WTC11 (cell line): ENCODE measurements at regions not wholly inside any gene's neighbourhood (a gene's known extent, or its start where the extent isn't known, plus 50 kb on each side); places are given as distances from the start of the nearest gene placed in this dataset.

ENCODE experiments used
- ATAC-seq: fragments of 200-7000 bp; cut with Tn5 transposase; 2 replicates; pipeline ENCODE4 v1.10.0; 2021; ENCODE audit warnings: mild to moderate bottlenecking, moderate library complexity
- CTCF ChIA-PET: fragments of 300-600 bp; sonication (Branson Sonifier 250); formaldehyde crosslinking; loops from one replicate; lab custom pipeline; 2021; ENCODE audit warnings: antibody characterized with exemption; lab: Charles Lee
- POLR2A ChIA-PET: fragments of 350-600 bp; sonication (Branson Sonifier 250); formaldehyde crosslinking; loops from one replicate; lab custom pipeline; 2021; ENCODE audit warnings: antibody characterized with exemption; lab: Charles Lee
- DNase-seq: peaks from one replicate; pipeline ENCODE4 v3.0.0; 2021; ENCODE audit warnings: low spot score
- H3K27ac Mint-ChIP-seq: 2 replicates; pipeline ENCODE4 v1.8.0; 2021; ENCODE audit warnings: mixed read lengths
- H3K27me3 Mint-ChIP-seq: 2 replicates; pipeline ENCODE4 v1.8.0; 2021; ENCODE audit warnings: low read depth, mild to moderate bottlenecking, moderate library complexity, mixed read lengths
- H3K36me3 Mint-ChIP-seq: 2 replicates; pipeline ENCODE4 v1.8.0; 2021; ENCODE audit warnings: mixed read lengths
- H3K4me1 Mint-ChIP-seq: 2 replicates; pipeline ENCODE4 v1.8.0; 2022; ENCODE audit warnings: mixed read lengths
- H3K4me3 Mint-ChIP-seq: 2 replicates; pipeline ENCODE4 v1.8.0; 2021; ENCODE audit warnings: mild to moderate bottlenecking, moderate library complexity, mixed read lengths
- H3K9me3 Mint-ChIP-seq: 2 replicates; pipeline ENCODE4 v1.8.0; 2021; ENCODE audit warnings: mixed read lengths
- CBFB ChIP-seq: sonication (generic); formaldehyde crosslinking; IDR thresholded peaks from 2 replicates; pipeline ENCODE4 v1.8.1; 2022; ENCODE audit warnings: mild to moderate bottlenecking, low read depth, missing genetic modification reagents
- ELF4 ChIP-seq: sonication (generic); formaldehyde crosslinking; IDR thresholded peaks from 2 replicates; pipeline ENCODE4 v1.8.1; 2022; ENCODE audit warnings: low read depth, mild to moderate bottlenecking, moderate library complexity, missing genetic modification reagents
- EMX1 ChIP-seq: fragments of 250-450 bp; sonication (Bioruptor Pico); IDR thresholded peaks from 2 replicates; pipeline ENCODE4 v1.8.0; 2021; ENCODE audit warnings: mild to moderate bottlenecking
- GRHL2 ChIP-seq: fragments of 250-450 bp; sonication (Bioruptor Pico); IDR thresholded peaks from 2 replicates; pipeline ENCODE4 v1.8.0; 2022; ENCODE audit warnings: mild to moderate bottlenecking, moderate library complexity; ENCODE audit not compliant: insufficient replicate concordance, severe bottlenecking
- JAZF1 ChIP-seq: fragments of 250-450 bp; sonication (Bioruptor Pico); IDR thresholded peaks from 2 replicates; pipeline ENCODE4 v1.9.0; 2021; ENCODE audit warnings: moderate library complexity, mild to moderate bottlenecking, inconsistent platforms
- JUN ChIP-seq: sonication (generic); formaldehyde crosslinking; IDR thresholded peaks from 2 replicates; pipeline ENCODE4 v1.8.0; 2023; ENCODE audit warnings: mild to moderate bottlenecking, missing genetic modification reagents
- KAT7 ChIP-seq: sonication (generic); formaldehyde crosslinking; IDR thresholded peaks from 2 replicates; pipeline ENCODE4 v1.8.1; 2023; ENCODE audit warnings: missing genetic modification reagents, mild to moderate bottlenecking, borderline replicate concordance
- MXD4 ChIP-seq: fragments of 250-450 bp; sonication (Bioruptor Pico); IDR thresholded peaks from 2 replicates; pipeline ENCODE4 v1.8.0; 2021; ENCODE audit warnings: mild to moderate bottlenecking, moderate library complexity, borderline replicate concordance
- NFATC4 ChIP-seq: fragments of 250-450 bp; sonication (Bioruptor Pico); IDR thresholded peaks from 2 replicates; pipeline ENCODE4 v1.9.0; 2021; ENCODE audit warnings: mild to moderate bottlenecking
- NFE2L1 ChIP-seq: sonication (generic); formaldehyde crosslinking; IDR thresholded peaks from 2 replicates; pipeline ENCODE4 v1.8.1; 2023; ENCODE audit warnings: missing genetic modification reagents
- NR2C2 ChIP-seq: sonication (generic); formaldehyde crosslinking; IDR thresholded peaks from 2 replicates; pipeline ENCODE4 v1.8.0; 2022; ENCODE audit warnings: mild to moderate bottlenecking, missing genetic modification reagents
- NR3C1 ChIP-seq: sonication (generic); formaldehyde crosslinking; conservative IDR thresholded peaks from 2 replicates; pipeline ENCODE4 v1.8.1; 2023; ENCODE audit warnings: low read depth, mild to moderate bottlenecking, missing genetic modification reagents
- PRRX2 ChIP-seq: fragments of 250-450 bp; sonication (Bioruptor Pico); IDR thresholded peaks from 2 replicates; pipeline ENCODE4 v1.8.0; 2021; ENCODE audit warnings: mild to moderate bottlenecking
- SMAD3 ChIP-seq: sonication (generic); formaldehyde crosslinking; IDR thresholded peaks from 2 replicates; pipeline ENCODE4 v1.8.0; 2022; ENCODE audit warnings: missing genetic modification reagents, mild to moderate bottlenecking, borderline replicate concordance
- TEAD1 ChIP-seq: sonication (generic); formaldehyde crosslinking; IDR thresholded peaks from 2 replicates; pipeline ENCODE4 v1.8.0; 2022; ENCODE audit warnings: mild to moderate bottlenecking, missing genetic modification reagents
- ZNF121 ChIP-seq: sonication (generic); formaldehyde crosslinking; IDR thresholded peaks from 2 replicates; pipeline ENCODE4 v1.8.0; 2023; ENCODE audit warnings: missing genetic modification reagents
- TF ChIP-seq, protein P1 (sequence below): sonication (generic); formaldehyde crosslinking; IDR thresholded peaks from 2 replicates; pipeline ENCODE4 v1.8.1; 2023; ENCODE audit warnings: mild to moderate bottlenecking, missing genetic modification reagents
- TF ChIP-seq, protein P2 (sequence below): sonication (generic); formaldehyde crosslinking; IDR thresholded peaks from 2 replicates; pipeline ENCODE4 v1.8.0; 2022; ENCODE audit warnings: mild to moderate bottlenecking, missing genetic modification reagents
- TF ChIP-seq, protein P3 (sequence below): sonication (generic); formaldehyde crosslinking; IDR thresholded peaks from 2 replicates; pipeline ENCODE4 v1.8.1; 2022; ENCODE audit warnings: mild to moderate bottlenecking, moderate library complexity, missing genetic modification reagents
- TF ChIP-seq, protein P4 (sequence below): sonication (generic); formaldehyde crosslinking; IDR thresholded peaks from 2 replicates; pipeline ENCODE4 v1.8.1; 2023; ENCODE audit warnings: mild to moderate bottlenecking, missing genetic modification reagents, moderate library complexity
- TF ChIP-seq, protein P5 (sequence below): sonication (generic); formaldehyde crosslinking; IDR thresholded peaks from 2 replicates; pipeline ENCODE4 v1.8.0; 2023; ENCODE audit warnings: mild to moderate bottlenecking, missing genetic modification reagents
- TF ChIP-seq, protein P6 (sequence below): fragments of 250-450 bp; sonication (Bioruptor Pico); IDR thresholded peaks from 2 replicates; pipeline ENCODE4 v1.9.0; 2021; ENCODE audit warnings: mild to moderate bottlenecking, borderline replicate concordance
- TF ChIP-seq, protein P7 (sequence below): sonication (generic); formaldehyde crosslinking; IDR thresholded peaks from 2 replicates; pipeline ENCODE4 v1.8.1; 2022; ENCODE audit warnings: low read depth, mild to moderate bottlenecking, moderate library complexity, missing genetic modification reagents, borderline replicate concordance
- TF ChIP-seq, protein P8 (sequence below): fragments of 250-450 bp; sonication (Bioruptor Pico); IDR thresholded peaks from 2 replicates; pipeline ENCODE4 v1.8.0; 2021; ENCODE audit warnings: mild to moderate bottlenecking

DNA sequence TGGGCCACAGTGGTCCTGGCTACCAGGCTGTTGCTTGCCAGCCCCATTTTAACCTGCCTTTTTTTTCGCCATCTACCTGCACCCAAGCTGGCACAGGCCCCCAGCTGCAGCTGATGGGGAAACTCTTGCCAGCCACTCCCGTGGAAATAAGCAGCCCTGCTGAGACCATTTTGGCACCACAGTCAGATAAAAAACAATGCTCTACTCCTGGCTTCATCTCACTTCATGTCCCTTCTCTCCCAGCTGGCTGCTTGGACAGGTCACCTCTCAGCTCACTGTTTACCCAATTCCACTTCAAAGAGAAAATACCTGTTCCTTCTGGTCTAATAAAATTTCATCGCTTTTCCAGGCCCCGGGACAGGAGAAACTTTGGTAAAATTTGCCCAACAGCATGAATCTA, 322.6 kb upstream of the SLC30A5 start:
- Mint-ChIP-seq H3K36me3 (no peaks in the 10 kb centered on the region), H3K4me3 (no peak overlapping the region), H3K27ac (no peak overlapping the region), H3K9me3 (peaks cover 16% of the 10 kb centered on the region), H3K4me1 (no peaks in the 10 kb centered on the region), H3K27me3 (no peaks in the 10 kb centered on the region; the same call in 1 of the 2 replicates)
- TF ChIP-seq PRRX2 (CRISPR knock-in tag) (no peak), SMAD3 (CRISPR knock-in tag) (no peak), KAT7 (no peak), NR2C2 (CRISPR knock-in tag) (no peak), EMX1 (CRISPR knock-in tag) (no peak), NFE2L1 (CRISPR knock-in tag) (no peak), JUN (CRISPR knock-in tag) (no peak), ZNF121 (CRISPR knock-in tag) (no peak), NR3C1 (CRISPR knock-in tag) (no peak), JAZF1 (no peak), MXD4 (CRISPR knock-in tag) (no peak), ELF4 (CRISPR knock-in tag) (no peak), NFATC4 (CRISPR knock-in tag) (no peak)
- TF ChIP-seq, protein P1, sequence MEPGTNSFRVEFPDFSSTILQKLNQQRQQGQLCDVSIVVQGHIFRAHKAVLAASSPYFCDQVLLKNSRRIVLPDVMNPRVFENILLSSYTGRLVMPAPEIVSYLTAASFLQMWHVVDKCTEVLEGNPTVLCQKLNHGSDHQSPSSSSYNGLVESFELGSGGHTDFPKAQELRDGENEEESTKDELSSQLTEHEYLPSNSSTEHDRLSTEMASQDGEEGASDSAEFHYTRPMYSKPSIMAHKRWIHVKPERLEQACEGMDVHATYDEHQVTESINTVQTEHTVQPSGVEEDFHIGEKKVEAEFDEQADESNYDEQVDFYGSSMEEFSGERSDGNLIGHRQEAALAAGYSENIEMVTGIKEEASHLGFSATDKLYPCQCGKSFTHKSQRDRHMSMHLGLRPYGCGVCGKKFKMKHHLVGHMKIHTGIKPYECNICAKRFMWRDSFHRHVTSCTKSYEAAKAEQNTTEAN (CRISPR knock-in tag): no peak
- TF ChIP-seq, protein P2, sequence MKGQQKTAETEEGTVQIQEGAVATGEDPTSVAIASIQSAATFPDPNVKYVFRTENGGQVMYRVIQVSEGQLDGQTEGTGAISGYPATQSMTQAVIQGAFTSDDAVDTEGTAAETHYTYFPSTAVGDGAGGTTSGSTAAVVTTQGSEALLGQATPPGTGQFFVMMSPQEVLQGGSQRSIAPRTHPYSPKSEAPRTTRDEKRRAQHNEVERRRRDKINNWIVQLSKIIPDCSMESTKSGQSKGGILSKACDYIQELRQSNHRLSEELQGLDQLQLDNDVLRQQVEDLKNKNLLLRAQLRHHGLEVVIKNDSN (CRISPR knock-in tag): no peak
- TF ChIP-seq, protein P3, sequence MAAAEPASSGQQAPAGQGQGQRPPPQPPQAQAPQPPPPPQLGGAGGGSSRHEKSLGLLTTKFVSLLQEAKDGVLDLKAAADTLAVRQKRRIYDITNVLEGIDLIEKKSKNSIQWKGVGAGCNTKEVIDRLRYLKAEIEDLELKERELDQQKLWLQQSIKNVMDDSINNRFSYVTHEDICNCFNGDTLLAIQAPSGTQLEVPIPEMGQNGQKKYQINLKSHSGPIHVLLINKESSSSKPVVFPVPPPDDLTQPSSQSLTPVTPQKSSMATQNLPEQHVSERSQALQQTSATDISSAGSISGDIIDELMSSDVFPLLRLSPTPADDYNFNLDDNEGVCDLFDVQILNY (CRISPR knock-in tag): no peak
- TF ChIP-seq, protein P4, sequence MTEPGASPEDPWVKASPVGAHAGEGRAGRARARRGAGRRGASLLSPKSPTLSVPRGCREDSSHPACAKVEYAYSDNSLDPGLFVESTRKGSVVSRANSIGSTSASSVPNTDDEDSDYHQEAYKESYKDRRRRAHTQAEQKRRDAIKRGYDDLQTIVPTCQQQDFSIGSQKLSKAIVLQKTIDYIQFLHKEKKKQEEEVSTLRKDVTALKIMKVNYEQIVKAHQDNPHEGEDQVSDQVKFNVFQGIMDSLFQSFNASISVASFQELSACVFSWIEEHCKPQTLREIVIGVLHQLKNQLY (CRISPR knock-in tag): no peak
- TF ChIP-seq, protein P5, sequence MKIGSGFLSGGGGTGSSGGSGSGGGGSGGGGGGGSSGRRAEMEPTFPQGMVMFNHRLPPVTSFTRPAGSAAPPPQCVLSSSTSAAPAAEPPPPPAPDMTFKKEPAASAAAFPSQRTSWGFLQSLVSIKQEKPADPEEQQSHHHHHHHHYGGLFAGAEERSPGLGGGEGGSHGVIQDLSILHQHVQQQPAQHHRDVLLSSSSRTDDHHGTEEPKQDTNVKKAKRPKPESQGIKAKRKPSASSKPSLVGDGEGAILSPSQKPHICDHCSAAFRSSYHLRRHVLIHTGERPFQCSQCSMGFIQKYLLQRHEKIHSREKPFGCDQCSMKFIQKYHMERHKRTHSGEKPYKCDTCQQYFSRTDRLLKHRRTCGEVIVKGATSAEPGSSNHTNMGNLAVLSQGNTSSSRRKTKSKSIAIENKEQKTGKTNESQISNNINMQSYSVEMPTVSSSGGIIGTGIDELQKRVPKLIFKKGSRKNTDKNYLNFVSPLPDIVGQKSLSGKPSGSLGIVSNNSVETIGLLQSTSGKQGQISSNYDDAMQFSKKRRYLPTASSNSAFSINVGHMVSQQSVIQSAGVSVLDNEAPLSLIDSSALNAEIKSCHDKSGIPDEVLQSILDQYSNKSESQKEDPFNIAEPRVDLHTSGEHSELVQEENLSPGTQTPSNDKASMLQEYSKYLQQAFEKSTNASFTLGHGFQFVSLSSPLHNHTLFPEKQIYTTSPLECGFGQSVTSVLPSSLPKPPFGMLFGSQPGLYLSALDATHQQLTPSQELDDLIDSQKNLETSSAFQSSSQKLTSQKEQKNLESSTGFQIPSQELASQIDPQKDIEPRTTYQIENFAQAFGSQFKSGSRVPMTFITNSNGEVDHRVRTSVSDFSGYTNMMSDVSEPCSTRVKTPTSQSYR (CRISPR knock-in tag): no peak
- ATAC-seq (no peak), DNase-seq (no peak)
- ChIA-PET POLR2A (interaction anchor here (0.5 kb wide), 1 partner anchor 17 kb away, joined by 4 read pairs; no protein-coding TSS in a partner anchor), CTCF (no interaction called here)

DNA sequence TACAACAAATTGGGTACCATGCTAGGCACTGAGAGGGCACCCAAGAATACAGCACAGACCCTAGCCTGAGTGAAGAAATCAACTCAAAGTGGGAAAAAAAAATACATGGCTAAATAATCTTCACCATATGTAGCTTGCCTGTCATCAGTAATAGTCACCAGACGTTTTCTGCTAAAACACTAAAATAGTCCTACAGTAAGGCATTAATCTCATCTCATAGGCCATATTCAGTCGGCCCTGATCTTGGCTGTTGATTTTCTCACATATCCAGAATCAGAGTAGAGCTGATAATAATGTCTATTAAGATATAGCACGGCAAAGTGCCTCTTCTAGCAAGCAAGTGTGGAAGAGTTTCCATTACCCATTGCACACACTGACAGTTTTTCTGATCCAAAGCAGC, 322.1 kb upstream of the SLC30A5 start:
- ATAC-seq: no peak
- no peak for DNase-seq
- Mint-ChIP-seq H3K27me3 (no peaks in the 10 kb centered on the region; the same call in 1 of the 2 replicates), H3K9me3 (peaks cover 19% of the 10 kb centered on the region), H3K36me3 (no peaks in the 10 kb centered on the region), H3K27ac (no peak overlapping the region), H3K4me3 (no peak overlapping the region), H3K4me1 (no peaks in the 10 kb centered on the region)
- ChIA-PET CTCF (no interaction called here), POLR2A (no interaction called here)
- TF ChIP-seq, protein P6, sequence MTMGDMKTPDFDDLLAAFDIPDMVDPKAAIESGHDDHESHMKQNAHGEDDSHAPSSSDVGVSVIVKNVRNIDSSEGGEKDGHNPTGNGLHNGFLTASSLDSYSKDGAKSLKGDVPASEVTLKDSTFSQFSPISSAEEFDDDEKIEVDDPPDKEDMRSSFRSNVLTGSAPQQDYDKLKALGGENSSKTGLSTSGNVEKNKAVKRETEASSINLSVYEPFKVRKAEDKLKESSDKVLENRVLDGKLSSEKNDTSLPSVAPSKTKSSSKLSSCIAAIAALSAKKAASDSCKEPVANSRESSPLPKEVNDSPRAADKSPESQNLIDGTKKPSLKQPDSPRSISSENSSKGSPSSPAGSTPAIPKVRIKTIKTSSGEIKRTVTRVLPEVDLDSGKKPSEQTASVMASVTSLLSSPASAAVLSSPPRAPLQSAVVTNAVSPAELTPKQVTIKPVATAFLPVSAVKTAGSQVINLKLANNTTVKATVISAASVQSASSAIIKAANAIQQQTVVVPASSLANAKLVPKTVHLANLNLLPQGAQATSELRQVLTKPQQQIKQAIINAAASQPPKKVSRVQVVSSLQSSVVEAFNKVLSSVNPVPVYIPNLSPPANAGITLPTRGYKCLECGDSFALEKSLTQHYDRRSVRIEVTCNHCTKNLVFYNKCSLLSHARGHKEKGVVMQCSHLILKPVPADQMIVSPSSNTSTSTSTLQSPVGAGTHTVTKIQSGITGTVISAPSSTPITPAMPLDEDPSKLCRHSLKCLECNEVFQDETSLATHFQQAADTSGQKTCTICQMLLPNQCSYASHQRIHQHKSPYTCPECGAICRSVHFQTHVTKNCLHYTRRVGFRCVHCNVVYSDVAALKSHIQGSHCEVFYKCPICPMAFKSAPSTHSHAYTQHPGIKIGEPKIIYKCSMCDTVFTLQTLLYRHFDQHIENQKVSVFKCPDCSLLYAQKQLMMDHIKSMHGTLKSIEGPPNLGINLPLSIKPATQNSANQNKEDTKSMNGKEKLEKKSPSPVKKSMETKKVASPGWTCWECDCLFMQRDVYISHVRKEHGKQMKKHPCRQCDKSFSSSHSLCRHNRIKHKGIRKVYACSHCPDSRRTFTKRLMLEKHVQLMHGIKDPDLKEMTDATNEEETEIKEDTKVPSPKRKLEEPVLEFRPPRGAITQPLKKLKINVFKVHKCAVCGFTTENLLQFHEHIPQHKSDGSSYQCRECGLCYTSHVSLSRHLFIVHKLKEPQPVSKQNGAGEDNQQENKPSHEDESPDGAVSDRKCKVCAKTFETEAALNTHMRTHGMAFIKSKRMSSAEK: no peak
- TF ChIP-seq KAT7: no peak
- TF ChIP-seq, protein P7, sequence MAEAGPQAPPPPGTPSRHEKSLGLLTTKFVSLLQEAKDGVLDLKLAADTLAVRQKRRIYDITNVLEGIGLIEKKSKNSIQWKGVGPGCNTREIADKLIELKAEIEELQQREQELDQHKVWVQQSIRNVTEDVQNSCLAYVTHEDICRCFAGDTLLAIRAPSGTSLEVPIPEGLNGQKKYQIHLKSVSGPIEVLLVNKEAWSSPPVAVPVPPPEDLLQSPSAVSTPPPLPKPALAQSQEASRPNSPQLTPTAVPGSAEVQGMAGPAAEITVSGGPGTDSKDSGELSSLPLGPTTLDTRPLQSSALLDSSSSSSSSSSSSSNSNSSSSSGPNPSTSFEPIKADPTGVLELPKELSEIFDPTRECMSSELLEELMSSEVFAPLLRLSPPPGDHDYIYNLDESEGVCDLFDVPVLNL (CRISPR knock-in tag): no peak
- TF ChIP-seq GRHL2: no peak
- no peak for TF ChIP-seq TEAD1
- no peak for TF ChIP-seq CBFB (CRISPR knock-in tag)
- TF ChIP-seq, protein P8, sequence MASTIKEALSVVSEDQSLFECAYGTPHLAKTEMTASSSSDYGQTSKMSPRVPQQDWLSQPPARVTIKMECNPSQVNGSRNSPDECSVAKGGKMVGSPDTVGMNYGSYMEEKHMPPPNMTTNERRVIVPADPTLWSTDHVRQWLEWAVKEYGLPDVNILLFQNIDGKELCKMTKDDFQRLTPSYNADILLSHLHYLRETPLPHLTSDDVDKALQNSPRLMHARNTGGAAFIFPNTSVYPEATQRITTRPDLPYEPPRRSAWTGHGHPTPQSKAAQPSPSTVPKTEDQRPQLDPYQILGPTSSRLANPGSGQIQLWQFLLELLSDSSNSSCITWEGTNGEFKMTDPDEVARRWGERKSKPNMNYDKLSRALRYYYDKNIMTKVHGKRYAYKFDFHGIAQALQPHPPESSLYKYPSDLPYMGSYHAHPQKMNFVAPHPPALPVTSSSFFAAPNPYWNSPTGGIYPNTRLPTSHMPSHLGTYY (CRISPR knock-in tag): no peak
- TF ChIP-seq JUN (CRISPR knock-in tag): no peak
